CD14-positive monocyte (primary cell): ENCODE measurements at regions not wholly inside any gene's neighbourhood (a gene's known extent, or its start where the extent isn't known, plus 50 kb on each side); places are given as distances from the start of the nearest gene placed in this dataset.
A peak's percentile ranks its signal among the peaks of the same experiment; 100 is the strongest.

Experiments used
- DNase-seq, 3 donors: peaks; one replicate each; pipeline ENCODE4 v3.0.0-alpha.2; 2011 to 2022
- H2AFZ ChIP-seq: 2 replicates; pipeline ENCODE4 v1.6.0; 2012; ENCODE audit warnings: mild to moderate bottlenecking, low read depth, low read length, inconsistent platforms; ENCODE audit not compliant: insufficient read depth, poor library complexity, severe bottlenecking
- H3K27ac ChIP-seq, 2 donors: 1 replicate in 1 of 2; 2 replicates in 1 of 2; pipeline ENCODE4 v1.5.1; 2012 to 2013; ENCODE audit warnings: low read length in 2 of 2, control low read depth in 1 of 2, inconsistent platforms in 1 of 2, low read depth in 1 of 2, mild to moderate bottlenecking in 1 of 2
- H3K27me3 ChIP-seq, 2 donors: one replicate each; pipeline versions ENCODE4 v1.6.0 to v1.6.1; 2011 to 2013; ENCODE audit warnings: low read length in 2 of 2; ENCODE audit not compliant: control insufficient read depth in 2 of 2, insufficient read depth in 2 of 2
- H3K36me3 ChIP-seq, 2 donors: replicated peaks in 1 of 2; 1 replicate in 1 of 2; 2 replicates in 1 of 2; pipeline versions ENCODE4 v1.5.1 to v1.6.1; 2012 to 2013; ENCODE audit warnings: low read length in 2 of 2, control low read depth in 1 of 2, inconsistent platforms in 1 of 2, mild to moderate bottlenecking in 1 of 2; ENCODE audit not compliant: insufficient read depth in 2 of 2, control insufficient read depth in 1 of 2
- H3K4me1 ChIP-seq, 2 donors: 1 replicate in 1 of 2; 2 replicates in 1 of 2; pipeline versions ENCODE4 v1.5.1 to v1.6.1; 2012 to 2013; ENCODE audit warnings: low read length in 2 of 2, control low read depth in 1 of 2, inconsistent platforms in 1 of 2, mild to moderate bottlenecking in 1 of 2, moderate library complexity in 1 of 2; ENCODE audit not compliant: insufficient read depth in 2 of 2, control insufficient read depth in 1 of 2
- H3K4me2 ChIP-seq: replicated peaks from 2 replicates; pipeline ENCODE3; 2012; ENCODE audit warnings: low read length, moderate library complexity, mild to moderate bottlenecking; ENCODE audit not compliant: poor library complexity, severe bottlenecking; ENCODE audit errors: extremely low read depth
- H3K4me3 ChIP-seq, 3 experiments: fragments of 200-600 bp in 1 of 3; sonication (generic) in 1 of 3; replicated peaks in 1 of 3; 1 replicate in 2 of 3; 2 replicates in 1 of 3; pipeline ENCODE4 v1.5.1; 2011 to 2013; ENCODE audit warnings: low read length in 3 of 3, mild to moderate bottlenecking in 3 of 3, control low read depth in 2 of 3, low read depth in 2 of 3, inconsistent platforms in 1 of 3, moderate library complexity in 1 of 3
- H3K79me2 ChIP-seq: 2 replicates; pipeline ENCODE4 v1.6.0; 2012; ENCODE audit warnings: mild to moderate bottlenecking, control low read depth, inconsistent platforms, low read length, moderate library complexity; ENCODE audit not compliant: insufficient read depth
- H3K9ac ChIP-seq: 2 replicates; pipeline ENCODE4 v1.6.0; 2017; ENCODE audit warnings: low read length, mild to moderate bottlenecking; ENCODE audit not compliant: insufficient read depth, poor library complexity, severe bottlenecking
- H3K9me3 ChIP-seq, 2 donors: replicated peaks in 1 of 2; 1 replicate in 1 of 2; 2 replicates in 1 of 2; pipeline versions ENCODE4 v1.5.1 to v1.6.1; 2012 to 2013; ENCODE audit warnings: low read length in 2 of 2, control low read depth in 1 of 2; ENCODE audit not compliant: control insufficient read depth in 1 of 2, insufficient read depth in 1 of 2
- H4K20me1 ChIP-seq: 2 replicates; pipeline ENCODE4 v1.6.0; 2012; ENCODE audit warnings: mild to moderate bottlenecking, low read length, control low read depth, moderate library complexity; ENCODE audit not compliant: insufficient read depth
- H3K27ac Mint-ChIP-seq, 7 donors: one replicate each; pipeline ENCODE4 v1.8.0; 2020; ENCODE audit warnings: mild to moderate bottlenecking in 7 of 7, mixed read lengths in 7 of 7, moderate library complexity in 6 of 7, inconsistent platforms in 2 of 7
- H3K27me3 Mint-ChIP-seq, 3 donors: one replicate each; pipeline ENCODE4 v1.8.0; 2021 to 2022; ENCODE audit warnings: low read depth in 3 of 3, mild to moderate bottlenecking in 3 of 3, mixed read lengths in 3 of 3, moderate library complexity in 3 of 3, inconsistent platforms in 1 of 3
- H3K36me3 Mint-ChIP-seq, 2 donors: one replicate each; pipeline ENCODE4 v1.8.0; 2020; ENCODE audit warnings: mixed read lengths in 2 of 2, inconsistent platforms in 1 of 2, mild to moderate bottlenecking in 1 of 2
- H3K4me1 Mint-ChIP-seq: one replicate; pipeline ENCODE4 v1.8.0; 2020; ENCODE audit warnings: mild to moderate bottlenecking, mixed read lengths
- H3K4me3 Mint-ChIP-seq, 2 donors: one replicate each; pipeline ENCODE4 v1.8.0; 2020; ENCODE audit warnings: mild to moderate bottlenecking in 2 of 2, mixed read lengths in 2 of 2, moderate library complexity in 1 of 2
- H3K9me3 Mint-ChIP-seq, 7 donors: one replicate each; pipeline ENCODE4 v1.8.0; 2020 to 2022; ENCODE audit warnings: mixed read lengths in 7 of 7, mild to moderate bottlenecking in 6 of 7, moderate library complexity in 6 of 7, inconsistent platforms in 2 of 7
- whole genome bisulfite sequencing: methylation state at CpG from one replicate; pipeline ENCODE4 v1.1.5; 2013; ENCODE audit warnings: missing lambda C conversion rate; ENCODE audit not compliant: insufficient coverage; 5-methylcytosine and 5-hydroxymethylcytosine counted together
- intact Hi-C, 2 donors: fragments of 100-400 bp; cut with micrococcal nuclease; formaldehyde crosslinking; loops; one replicate each; pipeline versions ENCODE4 v1.15.0 to v1.15.1; 2023
- TF ChIP-seq, protein P1 (sequence below): fragments of 200-600 bp; IDR thresholded peaks from one replicate; pipeline ENCODE4 v1.8.0; 2022; ENCODE audit warnings: antibody characterized with exemption, mild to moderate bottlenecking

DNA sequence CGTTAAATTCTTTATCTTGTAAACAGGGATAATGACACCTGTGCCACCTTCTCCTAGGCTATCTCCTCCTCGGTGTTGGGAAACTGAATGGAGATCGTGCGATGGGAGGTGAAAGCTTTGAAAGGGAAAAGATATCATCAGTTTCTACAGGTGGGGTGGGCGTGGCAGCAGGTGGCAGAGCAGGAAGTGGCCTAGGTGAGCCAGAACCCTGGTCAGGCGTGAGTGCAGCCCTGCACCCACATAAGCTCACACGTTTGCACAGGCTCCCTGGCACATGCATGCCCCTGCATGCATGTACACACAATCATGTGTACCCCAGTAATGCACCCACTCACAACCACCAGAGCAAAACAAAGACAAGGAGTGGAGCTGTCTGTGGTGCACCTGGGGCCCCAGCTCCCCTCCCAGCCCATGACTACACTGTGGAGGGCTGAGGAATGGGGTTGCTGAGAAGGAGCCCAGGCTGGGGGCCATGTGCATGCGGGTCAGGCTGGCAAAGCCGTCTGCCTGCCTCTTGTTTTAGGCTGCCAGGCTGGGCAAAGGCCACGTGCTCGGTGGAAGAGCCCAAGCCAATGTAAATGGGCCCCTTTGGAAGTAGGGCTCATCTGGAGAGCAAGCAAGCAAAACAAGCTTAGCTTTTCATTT lies 61.5 kb downstream of the TFAP2C start:
- peak overlapping the region in 1 of 7 donors; percentile 21 for H3K27ac Mint-ChIP-seq
- H3K27me3 Mint-ChIP-seq: peaks cover 2 to 14% (median 4%) of the 10 kb centered on the region in 3 donors
- no peak overlapping the region for H3K4me3 Mint-ChIP-seq

DNA sequence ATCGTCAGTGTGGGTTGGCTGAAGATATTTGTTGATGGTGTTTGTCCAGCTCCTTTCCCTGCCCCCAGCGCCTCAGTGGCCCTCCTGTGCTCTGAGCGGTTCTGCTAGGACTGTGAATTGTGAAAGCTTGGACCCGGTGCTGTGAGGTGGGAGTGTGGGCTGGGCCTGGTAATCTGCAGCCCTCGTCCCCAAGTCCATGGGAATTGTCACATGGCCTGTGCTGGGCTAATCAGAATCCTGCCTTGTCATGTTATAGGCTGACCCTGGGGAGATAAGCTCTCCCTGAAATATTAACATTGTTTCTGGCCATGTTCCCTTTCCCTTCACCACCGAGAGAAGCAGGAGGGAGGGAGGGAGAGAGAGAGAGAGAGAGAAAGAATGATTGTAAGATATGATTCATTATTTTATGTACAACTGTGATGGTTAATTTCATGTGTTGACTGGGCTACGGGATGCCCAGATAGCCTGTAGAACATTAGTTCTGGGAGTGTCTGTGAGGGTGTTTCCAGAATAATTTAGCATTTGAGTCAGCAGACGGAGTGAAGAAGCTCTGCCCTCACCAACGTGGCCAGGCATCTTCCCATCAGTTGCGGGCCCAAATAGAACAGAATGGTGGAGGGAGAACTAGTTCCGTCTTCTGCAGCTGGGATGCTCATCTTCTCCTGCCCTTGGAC lies 62.4 kb downstream of the TFAP2C start:
- Histone ChIP-seq H3K4me3 (no peak overlapping the region), H4K20me1 (no peaks in the 10 kb centered on the region), H3K9ac (no peak overlapping the region), H3K27me3 (no peaks in the 10 kb centered on the region), H3K36me3 (no peaks in the 10 kb centered on the region), H3K27ac (no peak overlapping the region), H3K4me1 (no peaks in the 10 kb centered on the region), H3K4me2 (no peak overlapping the region), H2AFZ (no peak overlapping the region), H3K79me2 (no peaks in the 10 kb centered on the region), H3K9me3 (no peaks in the 10 kb centered on the region)
- Mint-ChIP-seq H3K27me3 (peaks cover 2 to 14% (median 2%) of the 10 kb centered on the region in 3 donors), H3K4me3 (no peak overlapping the region), H3K9me3 (peaks cover 0 to 2% (median 0%) of the 10 kb centered on the region in 7 donors), H3K4me1 (no peaks in the 10 kb centered on the region), H3K36me3 (no peaks in the 10 kb centered on the region), H3K27ac (no peak overlapping the region)
- 93% methylated on average over 6 of the region's 11 CpGs for WGBS
- intact Hi-C loops: no loop called here
- no peak for DNase-seq
- TF ChIP-seq, protein P1, sequence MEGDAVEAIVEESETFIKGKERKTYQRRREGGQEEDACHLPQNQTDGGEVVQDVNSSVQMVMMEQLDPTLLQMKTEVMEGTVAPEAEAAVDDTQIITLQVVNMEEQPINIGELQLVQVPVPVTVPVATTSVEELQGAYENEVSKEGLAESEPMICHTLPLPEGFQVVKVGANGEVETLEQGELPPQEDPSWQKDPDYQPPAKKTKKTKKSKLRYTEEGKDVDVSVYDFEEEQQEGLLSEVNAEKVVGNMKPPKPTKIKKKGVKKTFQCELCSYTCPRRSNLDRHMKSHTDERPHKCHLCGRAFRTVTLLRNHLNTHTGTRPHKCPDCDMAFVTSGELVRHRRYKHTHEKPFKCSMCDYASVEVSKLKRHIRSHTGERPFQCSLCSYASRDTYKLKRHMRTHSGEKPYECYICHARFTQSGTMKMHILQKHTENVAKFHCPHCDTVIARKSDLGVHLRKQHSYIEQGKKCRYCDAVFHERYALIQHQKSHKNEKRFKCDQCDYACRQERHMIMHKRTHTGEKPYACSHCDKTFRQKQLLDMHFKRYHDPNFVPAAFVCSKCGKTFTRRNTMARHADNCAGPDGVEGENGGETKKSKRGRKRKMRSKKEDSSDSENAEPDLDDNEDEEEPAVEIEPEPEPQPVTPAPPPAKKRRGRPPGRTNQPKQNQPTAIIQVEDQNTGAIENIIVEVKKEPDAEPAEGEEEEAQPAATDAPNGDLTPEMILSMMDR: no peak

More for the DNA sequence above, 61.5 kb downstream of the TFAP2C start:
- H3K4me2 ChIP-seq: no peak overlapping the region
- no peaks in the 10 kb centered on the region for H3K9me3 ChIP-seq
- no peaks in the 10 kb centered on the region for H3K4me1 ChIP-seq
- no peaks in the 10 kb centered on the region for H3K4me1 Mint-ChIP-seq
- H3K4me3 ChIP-seq: no peak overlapping the region
- no peak overlapping the region for H3K27ac ChIP-seq
- H3K9me3 Mint-ChIP-seq: peaks cover 0 to 2% (median 0%) of the 10 kb centered on the region in 7 donors
- no peak overlapping the region for H2AFZ ChIP-seq
- TF ChIP-seq, protein P1: no peak
- H4K20me1 ChIP-seq: no peaks in the 10 kb centered on the region
- H3K36me3 Mint-ChIP-seq: no peaks in the 10 kb centered on the region
- no peaks in the 10 kb centered on the region for H3K27me3 ChIP-seq
- intact Hi-C loops: no loop called here
- no peaks in the 10 kb centered on the region for H3K36me3 ChIP-seq
- no peak for DNase-seq
- WGBS: 60% methylated on average over 7 of the region's 11 CpGs
- H3K79me2 ChIP-seq: no peaks in the 10 kb centered on the region
- no peak overlapping the region for H3K9ac ChIP-seq
